ENCODE measurements at regions not wholly inside any gene's neighbourhood (a gene's known extent, or its start where the extent isn't known, plus 50 kb on each side); places are given as distances from the start of the nearest gene placed in this dataset.

DNA sequence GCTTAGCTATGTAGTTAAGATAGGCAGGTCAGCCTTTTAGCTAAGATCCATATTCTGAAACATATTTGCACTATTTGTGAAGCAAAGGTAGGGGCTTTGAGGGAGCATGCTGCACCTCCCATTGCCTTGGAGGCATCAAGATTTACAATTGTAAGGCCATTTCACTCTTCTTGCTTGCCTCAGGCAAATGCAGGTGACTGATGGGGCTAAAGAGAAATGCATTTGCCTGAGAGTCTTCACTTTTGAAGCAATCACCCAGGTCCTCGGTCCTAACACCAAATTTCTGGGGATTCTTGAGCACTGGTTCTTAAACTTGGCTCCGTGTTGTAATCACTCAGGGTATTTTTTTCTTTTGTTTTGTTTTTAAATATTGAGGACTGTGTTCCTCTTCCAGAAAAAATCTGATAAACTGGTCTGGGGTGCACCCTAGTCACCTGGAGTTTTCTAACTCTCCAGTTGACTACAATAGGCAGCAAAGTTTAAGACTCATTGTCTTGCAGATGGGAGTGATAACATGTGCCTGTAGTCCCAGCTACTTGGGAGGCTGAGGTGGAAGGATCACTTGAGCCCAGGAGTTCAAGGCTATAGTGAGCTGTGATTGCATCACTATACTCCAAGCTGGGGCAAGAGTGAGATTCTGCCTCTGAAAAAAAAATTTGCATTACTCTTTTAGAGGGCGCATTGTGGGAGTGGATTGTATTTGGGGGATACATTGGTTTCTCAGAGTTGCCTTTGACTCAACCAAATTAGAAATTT is 68.1 kb downstream of the EOMES start:
- no peaks in the 10 kb centered on the region for H3K36me3 ChIP-seq
- H3K4me3 ChIP-seq = no peak overlapping the region
- no peak overlapping the region for H3K27ac ChIP-seq
- H3K27me3 ChIP-seq = no peaks in the 10 kb centered on the region
- intact Hi-C loops (cut with DNase I; ENCODE audit: low total_unique reads) (no loop called here), in situ Hi-C loops (cut with MboI; ENCODE audit: low pct_ligation_motif_present in 1 of 4, low pct_unique_long_range_greater_than_20kb in 1 of 4, low sequenced_read_pairs in 3 of 4) (loop anchor here in 1 of 4 donors (25.0 kb wide), 1 partner anchor 167 kb away; the partner anchor contains the start of gene SLC4A7)
- no peak for DNase-seq
- 91 to 100% methylated on average over 3 of the region's 3 CpGs for WGBS, 2 donors (ENCODE audit: low coverage in 1 of 2)
- no peaks in the 10 kb centered on the region for H3K4me1 ChIP-seq
- no peaks in the 10 kb centered on the region for H3K9me3 ChIP-seq
- TF ChIP-seq POLR2AphosphoS5 (IDR thresholded peaks at IDR 0.05) (no peak), POLR2A (IDR thresholded peaks at IDR 0.05) (no peak), EP300 (IDR thresholded peaks at IDR 0.05; ENCODE audit: low read depth) (no peak)
- TF ChIP-seq, protein P1, sequence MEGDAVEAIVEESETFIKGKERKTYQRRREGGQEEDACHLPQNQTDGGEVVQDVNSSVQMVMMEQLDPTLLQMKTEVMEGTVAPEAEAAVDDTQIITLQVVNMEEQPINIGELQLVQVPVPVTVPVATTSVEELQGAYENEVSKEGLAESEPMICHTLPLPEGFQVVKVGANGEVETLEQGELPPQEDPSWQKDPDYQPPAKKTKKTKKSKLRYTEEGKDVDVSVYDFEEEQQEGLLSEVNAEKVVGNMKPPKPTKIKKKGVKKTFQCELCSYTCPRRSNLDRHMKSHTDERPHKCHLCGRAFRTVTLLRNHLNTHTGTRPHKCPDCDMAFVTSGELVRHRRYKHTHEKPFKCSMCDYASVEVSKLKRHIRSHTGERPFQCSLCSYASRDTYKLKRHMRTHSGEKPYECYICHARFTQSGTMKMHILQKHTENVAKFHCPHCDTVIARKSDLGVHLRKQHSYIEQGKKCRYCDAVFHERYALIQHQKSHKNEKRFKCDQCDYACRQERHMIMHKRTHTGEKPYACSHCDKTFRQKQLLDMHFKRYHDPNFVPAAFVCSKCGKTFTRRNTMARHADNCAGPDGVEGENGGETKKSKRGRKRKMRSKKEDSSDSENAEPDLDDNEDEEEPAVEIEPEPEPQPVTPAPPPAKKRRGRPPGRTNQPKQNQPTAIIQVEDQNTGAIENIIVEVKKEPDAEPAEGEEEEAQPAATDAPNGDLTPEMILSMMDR (IDR thresholded peaks at IDR 0.05) = no peak

DNA sequence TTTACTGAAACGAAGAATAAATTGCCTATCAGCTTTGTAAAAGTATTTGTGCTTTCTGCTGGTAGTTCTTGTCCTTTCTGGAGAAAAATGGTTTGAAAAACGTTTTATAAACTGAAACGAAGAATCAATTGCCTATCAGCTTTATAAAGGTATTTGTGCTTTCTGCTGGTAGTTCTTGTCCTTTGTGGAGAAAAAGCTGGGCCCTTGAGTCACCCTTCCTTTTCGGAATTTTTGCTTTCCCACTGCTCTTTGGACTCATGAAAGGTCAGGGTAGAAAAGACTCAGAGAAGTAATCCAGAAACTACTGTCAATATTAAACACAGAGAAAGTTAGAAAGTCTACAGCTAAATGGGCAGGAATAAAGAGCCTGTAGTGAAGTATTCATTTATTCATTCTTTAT is 72.8 kb downstream of the EOMES start:
- DNase-seq = no peak

DNA sequence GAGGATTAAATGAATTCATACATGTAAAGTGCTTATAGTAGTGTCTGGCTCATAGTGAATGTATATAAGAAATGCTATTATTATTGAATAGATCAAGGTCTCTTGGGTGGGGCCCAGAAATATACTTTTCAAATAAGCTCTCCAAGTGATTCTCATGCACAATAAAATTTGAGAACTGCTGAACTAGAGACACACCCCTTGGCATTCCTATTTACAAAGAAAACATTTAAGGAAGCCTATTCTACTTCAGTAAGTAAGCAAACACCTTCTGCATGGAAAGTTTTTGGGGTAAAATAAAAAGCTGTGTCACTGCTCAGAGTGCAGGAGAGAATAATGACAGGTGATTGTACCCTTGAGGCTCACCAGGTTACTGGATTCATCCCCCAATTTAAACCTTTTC is 75.2 kb downstream of the EOMES start:
- no peak overlapping the region for H3K27ac ChIP-seq
- H3K36me3 ChIP-seq = no peaks in the 10 kb centered on the region
- H3K4me3 ChIP-seq = no peak overlapping the region
- in situ Hi-C loops (cut with MboI; ENCODE audit: low pct_ligation_motif_present in 1 of 4, low pct_unique_long_range_greater_than_20kb in 1 of 4, low sequenced_read_pairs in 3 of 4) (no loop called here), intact Hi-C loops (cut with DNase I; ENCODE audit: low total_unique reads) (no loop called here)
- H3K9me3 ChIP-seq = no peaks in the 10 kb centered on the region
- no peaks in the 10 kb centered on the region for H3K4me1 ChIP-seq
- TF ChIP-seq POLR2A (IDR thresholded peaks at IDR 0.05) (no peak), POLR2AphosphoS5 (IDR thresholded peaks at IDR 0.05) (no peak), EP300 (IDR thresholded peaks at IDR 0.05; ENCODE audit: low read depth) (no peak)
- TF ChIP-seq, protein P1 (IDR thresholded peaks at IDR 0.05) = no peak
- H3K27me3 ChIP-seq = no peaks in the 10 kb centered on the region
- DNase-seq = no peak

More for the DNA sequence above, 72.8 kb downstream of the EOMES start:
- Histone ChIP-seq H3K27me3 (no peaks in the 10 kb centered on the region), H3K4me1 (no peaks in the 10 kb centered on the region), H3K9me3 (no peaks in the 10 kb centered on the region), H3K36me3 (no peaks in the 10 kb centered on the region), H3K4me3 (no peak overlapping the region), H3K27ac (no peak overlapping the region)
- intact Hi-C loops (cut with DNase I; ENCODE audit: low total_unique reads) = no loop called here
- 81 to 82% methylated on average over 4 of the region's 4 CpGs for WGBS, 2 donors (ENCODE audit: low coverage in 1 of 2)
- TF ChIP-seq POLR2AphosphoS5 (IDR thresholded peaks at IDR 0.05) = no peak
- TF ChIP-seq, protein P1 (IDR thresholded peaks at IDR 0.05) = no peak
- in situ Hi-C loops (cut with MboI; ENCODE audit: low pct_ligation_motif_present in 1 of 4, low pct_unique_long_range_greater_than_20kb in 1 of 4, low sequenced_read_pairs in 3 of 4) = no loop called here

DNA sequence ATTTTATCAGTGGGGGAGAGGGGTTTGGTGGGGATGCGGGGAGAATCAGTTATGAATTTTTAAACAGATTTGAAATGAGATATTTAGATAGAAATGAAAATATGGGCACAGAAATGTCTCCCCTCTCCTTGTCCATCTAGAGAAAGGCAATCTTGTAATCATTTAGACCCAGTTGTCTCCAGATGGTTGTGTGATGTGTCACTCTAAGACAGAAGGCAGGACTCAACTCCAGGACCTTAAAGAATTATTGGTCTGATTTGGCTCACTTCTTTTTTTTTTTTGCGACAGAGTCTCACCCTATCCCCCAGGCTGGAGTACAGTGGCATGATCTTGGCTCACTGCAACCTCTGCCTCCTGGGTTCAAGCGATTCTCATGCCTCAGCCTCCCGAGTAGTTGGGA is 77.2 kb downstream of the EOMES start:
- in situ Hi-C loops (cut with MboI; ENCODE audit: low pct_ligation_motif_present in 1 of 4, low pct_unique_long_range_greater_than_20kb in 1 of 4, low sequenced_read_pairs in 3 of 4) (no loop called here), intact Hi-C loops (cut with DNase I; ENCODE audit: low total_unique reads) (no loop called here)
- no peaks in the 10 kb centered on the region for H3K9me3 ChIP-seq
- 84 to 100% methylated on average over 1 to 4 of the region's 4 CpGs for WGBS, 2 donors (ENCODE audit: low coverage in 1 of 2)
- DNase-seq = no peak
- H3K27ac ChIP-seq = no peak overlapping the region
- H3K27me3 ChIP-seq = no peaks in the 10 kb centered on the region
- TF ChIP-seq, protein P1 (IDR thresholded peaks at IDR 0.05) = no peak
- no peak for TF ChIP-seq EP300 (IDR thresholded peaks at IDR 0.05; ENCODE audit: low read depth)
- TF ChIP-seq POLR2AphosphoS5 (IDR thresholded peaks at IDR 0.05) = no peak
- no peak for TF ChIP-seq POLR2A (IDR thresholded peaks at IDR 0.05)
- no peaks in the 10 kb centered on the region for H3K4me1 ChIP-seq
- no peaks in the 10 kb centered on the region for H3K36me3 ChIP-seq
- H3K4me3 ChIP-seq = no peak overlapping the region

Data from transverse colon (tissue), 4 donors.